ENCODE measurements at regions not wholly inside any gene's neighbourhood (a gene's known extent, or its start where the extent isn't known, plus 50 kb on each side); places are given as distances from the start of the nearest gene placed in this dataset.

GRCh38 chr3:189490749-189491148 lies 140.4 kb upstream of the TP63 start:
- TF ChIP-seq EZH2 (IDR thresholded peaks at IDR 0.05; ENCODE audit: low read depth, unreplicated experiment) (no peak), CTCF (conservative IDR thresholded peaks at IDR 0.05; ENCODE audit: low read depth in 2 of 2) (no peak), REST (IDR thresholded peaks at IDR 0.05; ENCODE audit: unreplicated experiment) (no peak), ZNF114 (CRISPR knock-in tag; IDR thresholded peaks at IDR 0.05) (no peak), CREB1 (CRISPR knock-in tag; IDR thresholded peaks at IDR 0.05; ENCODE audit: low read depth) (no peak), EZH2phosphoT487 (IDR thresholded peaks at IDR 0.05; ENCODE audit: unreplicated experiment) (no peak), STAT1 (IDR thresholded peaks at IDR 0.05; ENCODE audit: unreplicated experiment) (no peak), POLR2AphosphoS5 (IDR thresholded peaks at IDR 0.05; ENCODE audit: low read depth) (no peak), ZNF331 (CRISPR knock-in tag; IDR thresholded peaks at IDR 0.05; ENCODE audit: low read depth) (no peak), ETS1 (IDR thresholded peaks at IDR 0.05) (no peak), JUNB (IDR thresholded peaks at IDR 0.05; ENCODE audit: unreplicated experiment) (no peak)
